HepG2 (cell line): ENCODE measurements at regions not wholly inside any gene's neighbourhood (a gene's known extent, or its start where the extent isn't known, plus 50 kb on each side); places are given as distances from the start of the nearest gene placed in this dataset.

Experiments
- ATF1 ChIP-seq: IDR thresholded peaks from 2 replicates; pipeline ENCODE4 v1.6.1; 2016; ENCODE audit warnings: mild to moderate bottlenecking, control low read depth
- GTF2F1 ChIP-seq: fragments of 150-350 bp; IDR thresholded peaks from 2 replicates; pipeline ENCODE4 v1.6.1; 2014; ENCODE audit warnings: low read length
- HMGXB3 ChIP-seq: sonication (generic); formaldehyde crosslinking; IDR thresholded peaks from 2 replicates; pipeline ENCODE4 v1.4.0; 2020; ENCODE audit warnings: missing genetic modification reagents, borderline replicate concordance
- ISX ChIP-seq: sonication (generic); formaldehyde crosslinking; conservative IDR thresholded peaks from 2 replicates; pipeline ENCODE4 v1.5.0; 2020; ENCODE audit warnings: missing genetic modification reagents
- KMT2B ChIP-seq: IDR thresholded peaks from 2 replicates; pipeline ENCODE4 v1.6.1; 2016; ENCODE audit warnings: missing genetic modification reagents, missing compliant biosample characterization
- NAIF1 ChIP-seq: sonication (generic); formaldehyde crosslinking; IDR thresholded peaks from 2 replicates; pipeline ENCODE4 v1.5.0; 2020; ENCODE audit warnings: mild to moderate bottlenecking, missing genetic modification reagents, borderline replicate concordance
- NFYC ChIP-seq: IDR thresholded peaks from 2 replicates; pipeline ENCODE4 v1.6.1; 2016; ENCODE audit warnings: missing genetic modification reagents, missing compliant biosample characterization
- SAP130 ChIP-seq: IDR thresholded peaks from 2 replicates; pipeline ENCODE4 v1.6.1; 2016; ENCODE audit warnings: low read depth
- SP1 ChIP-seq, 2 experiments: fragments of 450-650 bp in 1 of 2; sonication (generic) in 1 of 2; formaldehyde crosslinking in 1 of 2; IDR thresholded peaks; 2 replicates each; pipeline versions ENCODE4 v1.4.0 to v1.6.1; 2016 to 2020; ENCODE audit warnings: missing genetic modification reagents in 1 of 2
- THAP8 ChIP-seq: sonication (generic); formaldehyde crosslinking; IDR thresholded peaks from 2 replicates; pipeline ENCODE4 v1.5.1; 2020; ENCODE audit warnings: missing genetic modification reagents, mild to moderate bottlenecking, borderline replicate concordance
- ZFP91 ChIP-seq: sonication (generic); formaldehyde crosslinking; IDR thresholded peaks from 2 replicates; pipeline ENCODE4 v1.9.0; 2022; ENCODE audit warnings: missing genetic modification reagents, mild to moderate bottlenecking, borderline replicate concordance
- ZNF232 ChIP-seq: sonication (generic); formaldehyde crosslinking; IDR thresholded peaks from 2 replicates; pipeline ENCODE4 v1.4.0; 2020; ENCODE audit warnings: missing genetic modification reagents, borderline replicate concordance
- ZNF780A ChIP-seq: sonication (generic); formaldehyde crosslinking; IDR thresholded peaks from 2 replicates; pipeline ENCODE4 v1.8.0; 2022; ENCODE audit warnings: mild to moderate bottlenecking, missing genetic modification reagents, moderate library complexity

DNA sequence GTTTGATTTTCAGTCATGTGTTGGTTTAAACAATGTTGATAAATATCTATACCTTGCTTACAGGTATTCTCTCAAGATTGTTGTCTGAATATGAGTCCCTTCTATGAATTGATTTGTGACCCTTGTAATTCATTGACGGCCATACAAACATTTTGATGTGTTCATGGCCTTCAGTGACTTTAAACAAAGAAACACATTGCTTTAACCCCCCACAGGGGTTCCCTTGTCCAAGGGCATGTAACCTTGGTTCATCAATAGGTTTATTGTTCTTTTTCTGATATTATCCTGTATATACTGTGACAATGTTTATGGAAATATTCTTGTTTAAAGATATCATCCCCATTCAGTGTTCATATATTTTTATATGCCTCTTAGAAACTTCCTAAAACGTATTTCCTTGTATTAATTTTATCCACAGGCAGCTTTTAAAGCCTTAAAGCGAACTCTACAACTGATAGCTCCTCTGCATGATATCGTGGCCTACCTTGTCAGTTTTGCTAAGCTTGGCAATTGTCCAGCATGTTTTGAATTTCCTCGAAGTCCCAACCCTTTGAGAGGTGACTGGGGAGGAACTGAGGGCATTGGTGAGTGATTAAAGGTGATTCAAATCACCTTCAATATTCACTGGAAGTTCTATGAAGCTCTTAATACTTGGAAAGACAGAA, 87.0 kb downstream of the CD164 start (continued):
- TF ChIP-seq ZNF232 (CRISPR knock-in tag) (no peak), ATF1 (CRISPR knock-in tag) (no peak), SP1 (IDR thresholded peaks at IDR 0.05) (no peak), SP1 (CRISPR knock-in tag; IDR thresholded peaks at IDR 0.05) (no peak), ISX (CRISPR knock-in tag) (no peak), THAP8 (no peak), GTF2F1 (no peak), NFYC (CRISPR knock-in tag) (no peak), ZFP91 (CRISPR knock-in tag) (no peak), SAP130 (CRISPR knock-in tag) (0 out of 2 replicates have a peak, but pooled peaks have one; percentile 34), KMT2B (CRISPR knock-in tag) (no peak), ZNF780A (no peak), HMGXB3 (CRISPR knock-in tag) (no peak), NAIF1 (CRISPR knock-in tag) (no peak)
